HL-60 (cell line): ENCODE measurements at regions not wholly inside any gene's neighbourhood (a gene's known extent, or its start where the extent isn't known, plus 50 kb on each side); places are given as distances from the start of the nearest gene placed in this dataset.
"Not testable (repeated sequence)": the region's sequence is repeated elsewhere in the genome, so short reads cannot be mapped to it uniquely, and the experiment has no call there.

ENCODE experiments used
- DNase-seq, 2 experiments: peaks; one replicate each; pipeline ENCODE4 v3.0.0-alpha.2; 2010 to 2020; ENCODE audit warnings: low read depth in 1 of 2, low spot score in 1 of 2
- H3K27ac ChIP-seq: fragments of 250-450 bp; sonication (Bioruptor Pico); replicated peaks from 2 replicates; pipeline ENCODE4 v1.5.1; 2020; ENCODE audit warnings: mild to moderate bottlenecking, moderate library complexity
- H3K27me3 ChIP-seq: fragments of 250-450 bp; sonication (Bioruptor Pico); 2 replicates; pipeline ENCODE4 v1.5.1; 2021; ENCODE audit warnings: mild to moderate bottlenecking, moderate library complexity; ENCODE audit not compliant: insufficient read depth, poor library complexity, severe bottlenecking
- H3K4me3 ChIP-seq: replicated peaks from 2 replicates; pipeline ENCODE4 v1.5.1; 2011; ENCODE audit warnings: mild to moderate bottlenecking, control low read depth, low read length; ENCODE audit not compliant: insufficient read depth
- CTCF ChIP-seq: IDR thresholded peaks from one replicate; pipeline ENCODE4 v1.5.1; 2011; ENCODE audit warnings: low read length, control low read depth, inconsistent platforms; ENCODE audit not compliant: insufficient read depth
- GABPA ChIP-seq: IDR thresholded peaks from 2 replicates; pipeline ENCODE4 v1.6.1; 2012; ENCODE audit warnings: low read depth
- POLR2AphosphoS5 ChIP-seq: IDR thresholded peaks from 2 replicates; pipeline ENCODE4 v1.6.1; 2012; ENCODE audit warnings: low read depth
- REST ChIP-seq: IDR thresholded peaks from 2 replicates; pipeline ENCODE4 v1.6.1; 2012; ENCODE audit warnings: low read depth; ENCODE audit not compliant: insufficient replicate concordance
- SPI1 ChIP-seq: IDR thresholded peaks from 2 replicates; pipeline ENCODE4 v1.6.1; 2012; ENCODE audit warnings: low read depth, mild to moderate bottlenecking, borderline replicate concordance

- H3K4me3 ChIP-seq: no peak overlapping the region
- no peak for DNase-seq
- no peaks in the 10 kb centered on the region for H3K27me3 ChIP-seq
- TF ChIP-seq POLR2AphosphoS5 (no peak), SPI1 (no peak), REST (no peak), CTCF (no peak), GABPA (no peak)
- no peak overlapping the region for H3K27ac ChIP-seq
Observed at GRCh38 chr18:25490316-25490715, 138.3 kb upstream of the ZNF521 start.

- no peak for DNase-seq
Observed at GRCh38 chr18:25473008-25473407, 121.0 kb upstream of the ZNF521 start.

GRCh38 chr18:25470756-25471524 lies 119.0 kb upstream of the ZNF521 start:
- not testable (repeated sequence) for H3K4me3 ChIP-seq, H3K27me3 ChIP-seq, DNase-seq, H3K27ac ChIP-seq

More at GRCh38 chr18:25473008-25473407, 121.0 kb upstream of the ZNF521 start:
- Histone ChIP-seq H3K27me3 (no peaks in the 10 kb centered on the region), H3K27ac (no peak overlapping the region), H3K4me3 (no peak overlapping the region)
- TF ChIP-seq REST (no peak), GABPA (no peak), POLR2AphosphoS5 (no peak), SPI1 (no peak)

- TF ChIP-seq CTCF: no peak
- TF ChIP-seq REST: no peak
- Histone ChIP-seq H3K27me3 (no peaks in the 10 kb centered on the region), H3K4me3 (no peak overlapping the region), H3K27ac (no peak overlapping the region)
- no peak for DNase-seq
Observed at GRCh38 chr18:25470062-25470461, 118.1 kb upstream of the ZNF521 start.
